ENCODE measurements at regions not wholly inside any gene's neighbourhood (a gene's known extent, or its start where the extent isn't known, plus 50 kb on each side); places are given as distances from the start of the nearest gene placed in this dataset.

GRCh38 chr10:90274721-90275468 is 573.5 kb downstream of the KIF20B start:
- Histone ChIP-seq H3K36me3 (no peaks in the 10 kb centered on the region), H3K9me3 (no peaks in the 10 kb centered on the region), H3K27ac (no peak overlapping the region), H3K27me3 (no peaks in the 10 kb centered on the region), H3K4me3 (no peak overlapping the region), H3K4me1 (no peaks in the 10 kb centered on the region)
- intact Hi-C loops (cut with DNase I; ENCODE audit: low total_unique reads): no loop called here
- no peak for DNase-seq
- TF ChIP-seq CTCF (IDR thresholded peaks at IDR 0.05) (no peak), POLR2A (IDR thresholded peaks at IDR 0.05) (no peak)

GRCh38 chr10:90276894-90277475 is 575.6 kb downstream of the KIF20B start:
- H3K4me1 ChIP-seq: no peaks in the 10 kb centered on the region
- no peaks in the 10 kb centered on the region for H3K36me3 ChIP-seq
- H3K9me3 ChIP-seq: no peaks in the 10 kb centered on the region
- no peak overlapping the region for H3K27ac ChIP-seq
- H3K4me3 ChIP-seq: no peak overlapping the region
- DNase-seq: no peak
- intact Hi-C loops (cut with DNase I; ENCODE audit: low total_unique reads): no loop called here
- TF ChIP-seq CTCF (IDR thresholded peaks at IDR 0.05): no peak
- no peak for TF ChIP-seq POLR2A (IDR thresholded peaks at IDR 0.05)
- no peaks in the 10 kb centered on the region for H3K27me3 ChIP-seq

- H3K4me1 ChIP-seq: no peaks in the 10 kb centered on the region
- H3K27me3 ChIP-seq: no peaks in the 10 kb centered on the region
- TF ChIP-seq CTCF (IDR thresholded peaks at IDR 0.05) (no peak), POLR2A (IDR thresholded peaks at IDR 0.05) (no peak)
- intact Hi-C loops (cut with DNase I; ENCODE audit: low total_unique reads): no loop called here
- no peak for DNase-seq
- H3K36me3 ChIP-seq: no peaks in the 10 kb centered on the region
- H3K27ac ChIP-seq: no peak overlapping the region
- H3K4me3 ChIP-seq: no peak overlapping the region
- H3K9me3 ChIP-seq: no peaks in the 10 kb centered on the region
Measured at GRCh38 chr10:90286406-90286805, 571.4 kb downstream of the HTR7 start.

DNA sequence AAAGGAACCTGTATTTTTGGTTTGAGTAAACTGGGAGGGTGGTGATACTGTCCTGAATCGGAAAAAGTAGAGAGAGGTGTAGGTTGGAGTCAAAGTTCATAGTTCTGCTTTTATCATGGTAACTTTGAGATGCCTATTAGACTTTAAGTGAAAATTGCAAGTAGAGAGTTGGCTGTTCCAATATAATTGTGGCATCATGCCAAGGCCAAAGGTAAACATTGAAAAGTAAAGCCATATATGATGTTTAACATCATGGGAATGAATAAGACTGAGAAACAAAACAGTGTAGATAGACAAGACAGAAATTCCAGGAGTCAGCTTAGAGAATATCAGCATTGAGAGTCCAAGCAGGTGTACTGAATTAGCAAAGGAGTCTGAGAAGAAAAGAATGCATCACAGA is 570.9 kb downstream of the HTR7 start:
- H3K36me3 ChIP-seq: no peaks in the 10 kb centered on the region
- no peak for DNase-seq
- no peaks in the 10 kb centered on the region for H3K4me1 ChIP-seq
- intact Hi-C loops (cut with DNase I; ENCODE audit: low total_unique reads): no loop called here
- H3K27me3 ChIP-seq: no peaks in the 10 kb centered on the region
- no peaks in the 10 kb centered on the region for H3K9me3 ChIP-seq
- TF ChIP-seq POLR2A (IDR thresholded peaks at IDR 0.05): no peak
- TF ChIP-seq CTCF (IDR thresholded peaks at IDR 0.05): no peak
- no peak overlapping the region for H3K27ac ChIP-seq
- no peak overlapping the region for H3K4me3 ChIP-seq

GRCh38 chr10:90288391-90288933 is 569.4 kb downstream of the HTR7 start:
- intact Hi-C loops (cut with DNase I; ENCODE audit: low total_unique reads): no loop called here
- no peaks in the 10 kb centered on the region for H3K9me3 ChIP-seq
- no peak for TF ChIP-seq CTCF (IDR thresholded peaks at IDR 0.05)
- TF ChIP-seq POLR2A (IDR thresholded peaks at IDR 0.05): no peak
- no peaks in the 10 kb centered on the region for H3K27me3 ChIP-seq
- H3K27ac ChIP-seq: no peak overlapping the region
- no peak for DNase-seq
- H3K4me3 ChIP-seq: no peak overlapping the region
- H3K36me3 ChIP-seq: no peaks in the 10 kb centered on the region
- H3K4me1 ChIP-seq: no peaks in the 10 kb centered on the region
